ENCODE measurements at regions not wholly inside any gene's neighbourhood (a gene's known extent, or its start where the extent isn't known, plus 50 kb on each side); places are given as distances from the start of the nearest gene placed in this dataset.

- BruUV-seq (replicated peaks) = no TSS peak
- in situ Hi-C loops (cut with HindIII; ENCODE audit: low pct_unique_long_range_greater_than_20kb, low sequenced_read_pairs) (loop anchor here (10.0 kb wide), 1 partner anchor 147 kb away; no protein-coding TSS in a partner anchor), intact Hi-C loops (cut with micrococcal nuclease; ENCODE audit: unreplicated experiment) (no loop called here)
- H3K4me1 ChIP-seq (ENCODE audit: control insufficient read depth, insufficient read depth, low read length) = peaks cover 10% of the 10 kb centered on the region
- no peaks in the 10 kb centered on the region for H3K36me3 ChIP-seq (ENCODE audit: control insufficient read depth, insufficient read depth, low read length)
- DNase-seq (ENCODE audit: low read depth, low spot score) (no peak), ATAC-seq (no peak)
- no peaks in the 10 kb centered on the region for H3K27me3 ChIP-seq (ENCODE audit: control insufficient read depth, insufficient read depth, low read length)
- no peaks in the 10 kb centered on the region for H3K9me3 ChIP-seq (ENCODE audit: control insufficient read depth, insufficient read depth, low read depth, low read length)
- H3K27ac ChIP-seq (ENCODE audit: low read length) = no peak overlapping the region; the same call in 1 of the 2 replicates
- TF ChIP-seq POLR2AphosphoS5 (IDR thresholded peaks at IDR 0.05; ENCODE audit: low read depth, low read length) = no peak
- no peak for TF ChIP-seq CTCF (IDR thresholded peaks at IDR 0.05)
- TF ChIP-seq REST (IDR thresholded peaks at IDR 0.05; ENCODE audit: insufficient read depth in 1 of 2, low read depth in 2 of 2, low read length in 1 of 2) = no peak
- no peak overlapping the region for H3K4me3 ChIP-seq (ENCODE audit: low read depth in 2 of 2, low read length in 2 of 2)
- CTCF ChIA-PET = no interaction called here
- POLR2A ChIA-PET = no interaction called here
These were observed 52.3 kb upstream of the PIAS1 start for GRCh38 chr15:68001811-68002210.

- H3K4me1 ChIP-seq (ENCODE audit: control insufficient read depth, insufficient read depth, low read length) = peaks cover 9% of the 10 kb centered on the region
- POLR2A ChIA-PET = no interaction called here
These were observed 50.8 kb upstream of the PIAS1 start for GRCh38 chr15:68003297-68003696.

More at GRCh38 chr15:68003297-68003696, 50.8 kb upstream of the PIAS1 start:
- no TSS peak for BruUV-seq (replicated peaks)
- TF ChIP-seq POLR2AphosphoS5 (IDR thresholded peaks at IDR 0.05; ENCODE audit: low read depth, low read length) = no peak
- no peak for TF ChIP-seq TCF7L2 (IDR thresholded peaks at IDR 0.05; ENCODE audit: low read depth, low read length)
- TF ChIP-seq REST (IDR thresholded peaks at IDR 0.05; ENCODE audit: insufficient read depth in 1 of 2, low read depth in 2 of 2, low read length in 1 of 2) = no peak
- no peak for TF ChIP-seq CTCF (IDR thresholded peaks at IDR 0.05)
- TF ChIP-seq SIN3A (IDR thresholded peaks at IDR 0.05; ENCODE audit: borderline replicate concordance, insufficient read depth, low read depth, low read length) = no peak
- H3K4me3 ChIP-seq (ENCODE audit: low read depth in 2 of 2, low read length in 2 of 2) = no peak overlapping the region
- ATAC-seq (no peak), DNase-seq (ENCODE audit: low read depth, low spot score) (no peak)
- no peaks in the 10 kb centered on the region for H3K27me3 ChIP-seq (ENCODE audit: control insufficient read depth, insufficient read depth, low read length)
- in situ Hi-C loops (cut with HindIII; ENCODE audit: low pct_unique_long_range_greater_than_20kb, low sequenced_read_pairs) = loop anchor here (10.0 kb wide), 1 partner anchor 148 kb away; no protein-coding TSS in a partner anchor
- CTCF ChIA-PET = no interaction called here
- intact Hi-C loops (cut with micrococcal nuclease; ENCODE audit: unreplicated experiment) = no loop called here
- H3K27ac ChIP-seq (ENCODE audit: low read length) = no peak overlapping the region
- no peaks in the 10 kb centered on the region for H3K36me3 ChIP-seq (ENCODE audit: control insufficient read depth, insufficient read depth, low read length)
- no peaks in the 10 kb centered on the region for H3K9me3 ChIP-seq (ENCODE audit: control insufficient read depth, insufficient read depth, low read depth, low read length)

Data from Panc1 (cell line).